HG03025 (cell line): ENCODE measurements at regions not wholly inside any gene's neighbourhood (a gene's known extent, or its start where the extent isn't known, plus 50 kb on each side); places are given as distances from the start of the nearest gene placed in this dataset.

ENCODE experiments used
- ATAC-seq: cut with Tn5 transposase; IDR thresholded peaks from one replicate; pipeline ENCODE4 v1.9.1; 2021; ENCODE audit warnings: mild to moderate bottlenecking, moderate library complexity; ENCODE audit not compliant: unreplicated experiment, low FRiP score

GRCh38 chr13:99620806-99621205 lies 119.5 kb downstream of the TM9SF2 start:
- ATAC-seq, result no peak

GRCh38 chr13:99619207-99619606 lies 117.9 kb downstream of the TM9SF2 start:
- ATAC-seq, result no peak

GRCh38 chr13:99617474-99618255 lies 116.4 kb downstream of the TM9SF2 start:
- ATAC-seq, result no peak

GRCh38 chr13:99614465-99614885 lies 113.2 kb downstream of the TM9SF2 start:
- ATAC-seq, result peak; percentile 55
